ENCODE measurements at regions not wholly inside any gene's neighbourhood (a gene's known extent, or its start where the extent isn't known, plus 50 kb on each side); places are given as distances from the start of the nearest gene placed in this dataset.

DNA sequence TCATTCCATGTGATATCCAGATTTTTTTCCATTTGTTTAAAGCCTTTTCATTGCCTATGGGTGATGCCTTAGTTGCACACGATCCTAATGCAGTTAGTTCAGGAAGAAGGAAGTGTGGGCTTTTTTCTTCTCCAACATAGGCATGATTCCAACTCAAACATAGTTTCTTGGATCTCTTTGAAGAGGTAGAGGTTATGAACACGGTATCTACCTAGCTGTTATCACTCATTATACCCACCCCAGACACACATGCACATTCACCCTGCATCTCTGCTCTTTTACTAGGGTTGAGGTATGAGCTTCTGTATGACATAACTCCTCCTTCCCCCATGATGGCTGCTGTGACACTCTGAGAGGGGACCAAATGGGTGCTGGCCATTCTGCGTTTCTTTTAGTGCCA, 122.1 kb upstream of the ZNF648 start:
- Histone ChIP-seq H3K27me3 (no peaks in the 10 kb centered on the region), H3K36me3 (no peaks in the 10 kb centered on the region), H3K4me3 (no peak overlapping the region), H3K27ac (no peak overlapping the region), H3K4me1 (ENCODE audit: insufficient read depth) (no peaks in the 10 kb centered on the region), H3K9me3 (no peaks in the 10 kb centered on the region)
- DNase-seq: no peak
- TF ChIP-seq EP300 (IDR thresholded peaks at IDR 0.05): no peak
- TF ChIP-seq, protein P1, sequence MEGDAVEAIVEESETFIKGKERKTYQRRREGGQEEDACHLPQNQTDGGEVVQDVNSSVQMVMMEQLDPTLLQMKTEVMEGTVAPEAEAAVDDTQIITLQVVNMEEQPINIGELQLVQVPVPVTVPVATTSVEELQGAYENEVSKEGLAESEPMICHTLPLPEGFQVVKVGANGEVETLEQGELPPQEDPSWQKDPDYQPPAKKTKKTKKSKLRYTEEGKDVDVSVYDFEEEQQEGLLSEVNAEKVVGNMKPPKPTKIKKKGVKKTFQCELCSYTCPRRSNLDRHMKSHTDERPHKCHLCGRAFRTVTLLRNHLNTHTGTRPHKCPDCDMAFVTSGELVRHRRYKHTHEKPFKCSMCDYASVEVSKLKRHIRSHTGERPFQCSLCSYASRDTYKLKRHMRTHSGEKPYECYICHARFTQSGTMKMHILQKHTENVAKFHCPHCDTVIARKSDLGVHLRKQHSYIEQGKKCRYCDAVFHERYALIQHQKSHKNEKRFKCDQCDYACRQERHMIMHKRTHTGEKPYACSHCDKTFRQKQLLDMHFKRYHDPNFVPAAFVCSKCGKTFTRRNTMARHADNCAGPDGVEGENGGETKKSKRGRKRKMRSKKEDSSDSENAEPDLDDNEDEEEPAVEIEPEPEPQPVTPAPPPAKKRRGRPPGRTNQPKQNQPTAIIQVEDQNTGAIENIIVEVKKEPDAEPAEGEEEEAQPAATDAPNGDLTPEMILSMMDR (IDR thresholded peaks at IDR 0.05): no peak
- TF ChIP-seq POLR2A (IDR thresholded peaks at IDR 0.05): no peak
- intact Hi-C loops (cut with DNase I): no loop called here
- 60 to 72% (median 71%) methylated on average over 3 of the region's 3 CpGs for WGBS, 3 donors

DNA sequence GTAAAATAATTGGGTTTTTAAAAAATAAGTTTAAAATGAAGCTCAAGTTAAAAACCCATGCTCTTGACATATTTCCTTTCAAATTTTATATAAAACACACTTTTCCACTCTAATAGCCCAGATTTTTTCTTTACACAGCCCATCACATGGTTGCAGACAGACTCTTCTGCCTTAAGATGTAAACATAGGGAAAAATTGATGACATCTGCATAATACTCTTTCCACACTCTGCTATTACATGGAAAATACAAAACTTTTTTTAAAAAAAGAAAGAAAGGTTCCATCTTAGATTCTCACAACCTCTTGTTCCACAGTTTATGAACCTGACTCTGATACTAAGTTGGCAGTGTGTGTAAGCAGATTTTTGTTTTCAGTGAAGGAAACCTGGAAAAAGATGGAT, 120.8 kb upstream of the ZNF648 start:
- H3K4me3 ChIP-seq: no peak overlapping the region
- intact Hi-C loops (cut with DNase I): no loop called here
- no peaks in the 10 kb centered on the region for H3K9me3 ChIP-seq
- TF ChIP-seq POLR2A (IDR thresholded peaks at IDR 0.05) (no peak), EP300 (IDR thresholded peaks at IDR 0.05) (no peak)
- TF ChIP-seq, protein P1 (IDR thresholded peaks at IDR 0.05): no peak
- no peaks in the 10 kb centered on the region for H3K36me3 ChIP-seq
- no peaks in the 10 kb centered on the region for H3K4me1 ChIP-seq (ENCODE audit: insufficient read depth)
- H3K27ac ChIP-seq: no peak overlapping the region
- no peak for DNase-seq
- H3K27me3 ChIP-seq: no peaks in the 10 kb centered on the region

DNA sequence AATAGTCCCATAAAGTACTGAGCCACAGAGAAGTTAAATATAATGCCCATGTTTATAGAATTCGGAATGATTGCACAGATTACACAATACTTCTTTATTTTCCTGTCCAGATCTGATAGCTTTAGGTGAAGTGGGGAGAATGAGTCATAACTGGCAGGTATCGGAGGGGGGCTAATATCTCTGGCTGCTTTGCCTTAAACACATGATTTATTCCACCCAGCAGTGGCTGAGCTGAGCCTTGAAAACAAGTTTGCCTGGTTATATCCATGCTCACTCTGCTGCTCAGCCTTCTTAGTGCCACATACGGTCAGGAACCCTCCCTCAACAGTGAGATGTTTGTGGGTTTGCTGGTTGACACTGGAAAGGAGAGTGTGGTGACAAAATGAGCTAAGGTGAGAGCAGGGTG, 119.7 kb upstream of the ZNF648 start:
- Histone ChIP-seq H3K4me1 (ENCODE audit: insufficient read depth) (no peaks in the 10 kb centered on the region), H3K36me3 (no peaks in the 10 kb centered on the region), H3K27me3 (no peaks in the 10 kb centered on the region), H3K9me3 (no peaks in the 10 kb centered on the region), H3K27ac (no peak overlapping the region), H3K4me3 (no peak overlapping the region)
- intact Hi-C loops (cut with DNase I): no loop called here
- TF ChIP-seq, protein P1 (IDR thresholded peaks at IDR 0.05): no peak
- TF ChIP-seq POLR2A (IDR thresholded peaks at IDR 0.05) (no peak), EP300 (IDR thresholded peaks at IDR 0.05) (no peak)
- WGBS, 3 donors: 79 to 85% (median 79%) methylated on average over 3 of the region's 3 CpGs
- no peak for DNase-seq

DNA sequence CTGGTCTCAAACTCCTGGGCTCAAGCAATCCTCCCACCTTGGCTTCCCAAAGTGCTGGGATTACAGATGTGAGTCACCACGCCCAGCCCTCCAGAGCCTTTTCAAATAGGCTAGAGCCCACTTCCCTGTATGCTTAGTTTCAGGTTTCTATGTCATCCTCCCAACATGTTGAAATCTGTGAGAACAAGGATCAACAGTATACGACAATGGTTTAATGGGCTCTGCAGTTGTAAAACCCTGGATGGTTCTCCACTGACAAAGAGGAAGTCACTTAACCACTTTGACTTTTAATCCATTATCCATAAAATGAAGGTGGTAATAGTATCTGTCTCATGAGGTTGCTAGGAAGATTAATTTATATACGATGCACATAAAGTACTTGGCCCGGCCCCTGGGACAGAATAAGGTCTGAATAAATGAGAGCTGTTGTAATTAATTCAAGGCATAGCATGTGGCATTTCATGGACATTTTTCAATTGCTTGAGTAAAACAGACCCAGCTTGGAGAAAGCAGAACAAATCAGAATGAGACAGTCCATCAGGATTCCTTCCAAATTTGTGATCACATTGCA, 113.9 kb upstream of the ZNF648 start:
- intact Hi-C loops (cut with DNase I): loop anchor here in 1 of 4 donors (10.0 kb wide), 1 partner anchor 119 kb away; no protein-coding TSS in a partner anchor
- TF ChIP-seq, protein P1 (IDR thresholded peaks at IDR 0.05): no peak
- TF ChIP-seq EP300 (IDR thresholded peaks at IDR 0.05) (no peak), POLR2A (IDR thresholded peaks at IDR 0.05) (no peak)
- Histone ChIP-seq H3K4me1 (ENCODE audit: insufficient read depth) (peaks cover 8% of the 10 kb centered on the region), H3K9me3 (no peaks in the 10 kb centered on the region), H3K27me3 (no peaks in the 10 kb centered on the region), H3K27ac (no peak overlapping the region), H3K36me3 (no peaks in the 10 kb centered on the region), H3K4me3 (no peak overlapping the region)
- DNase-seq: no peak
- 83 to 97% (median 96%) methylated on average over 4 of the region's 4 CpGs for WGBS, 3 donors

All from ovary (tissue), 7 donors.